Medulla oblongata (tissue), 1 donor: ENCODE measurements at regions not wholly inside any gene's neighbourhood (a gene's known extent, or its start where the extent isn't known, plus 50 kb on each side); places are given as distances from the start of the nearest gene placed in this dataset.
A peak's percentile ranks its signal among the peaks of the same experiment; 100 is the strongest.

ENCODE experiments used
- DNase-seq: peaks from one replicate; pipeline ENCODE4 v3.0.0-alpha.2; 2015; ENCODE audit errors: extremely low spot score

DNA sequence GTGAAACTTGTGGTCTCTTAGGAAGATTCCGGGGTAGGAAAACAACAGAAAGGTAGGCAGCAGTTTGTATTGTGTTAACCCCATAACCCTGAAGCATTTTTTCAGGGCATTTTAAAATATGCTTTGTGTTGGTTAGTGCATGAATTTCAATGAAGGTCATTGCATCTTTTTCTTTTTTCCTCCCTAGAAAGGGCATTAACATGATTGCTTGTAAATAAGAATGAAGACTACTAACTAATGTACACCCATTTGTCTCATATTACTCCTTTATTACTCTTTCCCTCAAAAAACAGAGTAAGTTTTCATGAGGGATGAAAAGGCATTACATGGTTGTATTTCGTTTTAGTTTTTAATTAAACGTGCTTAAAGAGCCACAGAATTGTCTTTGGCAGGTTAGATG lies 141.4 kb downstream of the OGFRL1 start:
- no peak for DNase-seq

DNA sequence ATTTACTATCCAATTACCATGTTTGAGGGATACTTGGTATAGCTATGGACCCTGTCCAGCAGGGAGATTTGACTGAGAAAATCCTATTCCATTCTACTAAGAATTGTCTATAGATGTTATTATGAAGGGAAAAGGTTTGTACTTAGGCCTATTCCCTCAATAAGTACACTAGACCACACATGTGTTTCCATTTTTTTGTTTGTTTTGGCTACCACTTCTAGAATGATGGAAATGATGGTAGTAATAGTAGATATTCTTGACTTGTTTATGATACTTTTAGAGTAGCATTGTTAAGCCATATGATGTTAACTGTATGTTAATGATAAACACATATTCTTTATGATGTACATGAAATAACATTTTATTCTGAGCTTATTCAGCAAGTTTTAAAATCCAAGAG lies 144.8 kb downstream of the OGFRL1 start:
- no peak for DNase-seq

DNA sequence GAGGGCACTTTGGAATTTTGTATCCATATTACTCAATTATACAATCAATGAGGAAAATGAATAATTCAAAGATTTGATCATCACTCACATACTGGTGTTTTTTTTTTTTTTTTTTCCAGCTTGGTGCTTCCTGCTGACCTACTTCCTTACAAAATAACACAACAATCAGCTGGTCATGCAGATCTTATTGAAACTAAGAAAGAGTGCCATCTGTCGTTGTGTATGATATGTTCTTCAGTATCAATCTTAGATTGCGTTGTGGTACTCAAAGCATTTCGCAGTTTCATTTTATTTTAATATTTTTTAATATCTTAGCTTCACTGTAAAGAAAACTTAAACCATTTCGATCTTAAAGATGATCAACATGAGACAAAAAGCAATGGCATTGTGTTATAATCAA lies 155.6 kb downstream of the OGFRL1 start:
- DNase-seq = peak; percentile 16

DNA sequence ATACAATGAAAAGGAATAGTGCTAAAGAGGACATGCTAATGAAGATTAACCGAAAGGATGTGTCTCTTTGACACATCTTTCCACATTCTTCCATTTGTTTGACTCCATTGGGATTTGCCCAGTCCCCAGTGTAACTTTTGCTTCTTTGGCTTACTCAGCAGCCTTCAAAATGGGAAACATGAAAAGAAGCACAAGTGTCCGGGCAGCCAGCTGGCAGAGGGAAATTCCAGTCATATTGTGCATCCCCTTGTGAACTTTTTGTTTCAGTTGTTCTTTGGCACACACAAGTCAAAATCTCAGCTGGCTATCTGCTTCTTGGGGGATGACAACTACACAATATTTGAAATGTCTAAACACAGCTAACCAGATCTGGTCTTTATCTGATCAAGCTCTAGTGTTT lies 157.4 kb downstream of the OGFRL1 start:
- peak; percentile 43 for DNase-seq

DNA sequence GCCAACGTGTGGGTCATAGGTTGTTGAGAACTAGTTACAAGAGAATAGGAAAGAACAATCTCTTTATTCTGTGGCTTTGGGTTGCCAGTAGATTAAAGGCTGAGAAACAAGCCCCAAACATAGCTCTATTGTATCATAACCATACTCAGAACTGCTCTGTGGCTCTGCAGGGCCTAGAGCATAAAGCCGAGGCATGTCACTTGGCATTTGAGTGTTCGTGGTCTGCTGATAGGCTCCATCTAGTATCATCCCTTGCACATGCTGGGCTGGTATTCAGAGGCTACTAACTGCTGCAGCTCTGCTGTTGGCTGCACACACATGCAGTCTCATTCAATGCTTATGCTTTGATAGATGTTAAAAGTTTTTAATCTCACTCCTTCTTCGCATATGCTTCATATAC lies 157.9 kb downstream of the OGFRL1 start:
- no peak for DNase-seq

DNA sequence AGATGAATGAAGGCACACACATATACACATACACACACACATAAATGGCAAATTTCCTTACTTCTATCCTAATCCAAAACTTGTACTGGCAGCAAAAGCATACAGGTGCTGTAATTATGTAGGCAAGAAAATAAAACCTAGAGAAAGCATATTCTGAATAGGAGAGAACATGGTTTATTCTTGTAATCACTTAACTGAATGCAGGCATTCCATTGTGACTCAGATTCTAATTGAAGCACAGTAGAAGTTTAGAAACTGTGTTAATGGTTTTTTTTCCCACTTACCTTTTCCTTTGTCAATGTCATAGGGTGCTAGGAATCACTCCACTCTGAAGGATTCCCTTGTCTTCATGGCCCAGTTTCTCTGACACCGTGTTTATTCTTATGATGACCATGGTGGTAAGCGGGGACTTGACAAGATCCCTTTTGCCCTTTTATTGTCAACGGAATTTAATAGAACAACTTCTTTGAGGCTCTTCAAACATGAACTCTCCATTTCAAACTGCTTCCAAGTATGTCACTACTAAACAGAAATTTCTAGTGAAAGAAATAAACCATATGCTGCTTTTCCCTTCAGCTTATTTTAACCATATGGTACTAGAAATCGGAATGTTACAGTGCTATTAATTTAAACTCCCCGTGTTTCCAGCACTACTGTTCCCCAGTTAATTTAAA lies 164.2 kb downstream of the OGFRL1 start:
- no peak for DNase-seq

DNA sequence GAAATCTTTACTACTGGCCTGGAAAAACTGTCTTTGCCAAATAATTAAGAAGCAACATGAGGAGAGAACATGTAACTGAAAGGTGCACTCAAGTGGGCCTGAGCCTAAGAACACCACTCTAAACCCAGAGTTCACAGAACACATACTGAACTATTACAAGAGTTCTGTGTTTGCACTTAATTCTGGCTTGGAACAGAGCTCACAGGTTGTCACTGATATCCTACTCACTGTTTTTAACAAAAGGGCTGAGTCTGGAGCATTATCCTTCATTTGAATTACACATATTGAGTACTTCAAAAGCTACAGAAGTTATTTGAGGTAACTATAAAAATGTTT lies 164.7 kb downstream of the OGFRL1 start:
- no peak for DNase-seq

DNA sequence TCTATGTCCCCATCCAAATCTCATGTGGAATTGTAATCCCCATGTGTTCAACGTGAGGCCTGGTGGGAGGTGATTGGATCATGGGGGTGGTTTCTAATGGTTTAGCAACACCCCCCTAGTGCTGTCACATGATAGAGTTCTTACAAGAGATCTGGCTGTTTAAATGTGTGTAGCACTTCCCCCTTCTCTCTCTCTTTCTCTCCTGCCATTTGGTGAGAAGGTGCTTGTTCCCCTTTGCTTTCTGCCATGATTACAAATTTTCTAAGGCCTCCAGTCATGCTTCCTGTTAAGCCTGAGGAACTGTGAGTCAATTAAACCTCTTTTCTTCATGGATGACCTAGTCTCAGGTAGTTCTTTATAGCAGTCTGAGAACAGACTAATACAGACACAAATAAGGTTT lies 165.4 kb downstream of the OGFRL1 start:
- no peak for DNase-seq

DNA sequence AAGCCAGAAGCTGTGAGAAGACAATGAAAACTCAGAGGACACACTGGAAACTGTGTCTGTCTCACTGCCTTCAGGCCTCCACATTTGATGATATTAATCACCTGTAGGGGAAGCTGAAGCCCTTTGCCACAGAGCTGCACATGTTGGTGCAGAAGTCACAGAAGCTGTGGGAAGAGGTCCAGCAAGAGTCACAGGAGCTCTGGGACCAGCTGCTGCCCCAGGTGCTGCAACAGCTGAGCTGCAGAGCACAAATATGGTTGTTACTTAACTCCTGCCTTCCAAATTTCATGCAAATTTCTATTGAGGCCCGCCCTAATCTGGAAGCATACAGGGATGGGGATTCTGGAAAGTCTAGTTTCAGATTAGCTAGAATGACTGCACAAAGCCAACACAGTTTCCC lies 169.3 kb downstream of the OGFRL1 start:
- no peak for DNase-seq

DNA sequence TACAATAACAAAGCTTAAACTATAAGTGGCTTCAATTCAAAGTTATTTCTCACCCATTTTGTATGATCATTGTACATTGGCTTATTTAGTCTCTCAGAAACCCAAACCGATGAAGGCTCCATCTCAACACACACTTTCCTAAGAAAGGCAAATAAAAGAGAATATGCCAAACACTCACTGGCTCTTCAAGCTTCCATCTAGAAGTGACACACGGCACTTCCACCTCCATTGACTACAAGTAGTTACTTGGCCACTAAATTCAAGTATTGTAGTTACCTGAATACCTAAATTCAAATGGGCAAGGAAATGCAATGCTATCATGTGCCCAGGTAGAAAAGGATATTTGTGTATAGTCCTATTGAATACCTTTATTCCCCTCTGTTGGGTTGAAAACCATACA lies 170.6 kb downstream of the OGFRL1 start:
- no peak for DNase-seq

DNA sequence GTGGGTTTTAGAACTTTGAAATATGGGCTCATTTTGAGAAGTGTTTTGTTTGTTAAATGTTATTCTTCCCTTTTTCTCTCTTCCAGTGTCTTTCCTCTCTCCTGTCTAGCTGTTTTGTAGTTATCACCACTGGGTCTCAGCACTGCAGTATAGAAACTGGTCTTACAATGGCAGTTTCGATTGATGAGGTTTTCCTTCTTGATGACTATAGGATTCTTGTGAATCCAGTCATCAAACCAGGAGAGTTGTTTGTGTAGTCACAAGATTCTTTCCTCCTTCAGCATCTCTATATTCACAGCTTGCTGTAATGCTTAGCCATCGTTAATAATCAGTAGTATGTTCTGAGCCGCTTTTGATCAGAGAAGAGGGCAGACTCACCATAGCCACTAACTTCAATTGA lies 172.3 kb downstream of the OGFRL1 start:
- DNase-seq = no peak

DNA sequence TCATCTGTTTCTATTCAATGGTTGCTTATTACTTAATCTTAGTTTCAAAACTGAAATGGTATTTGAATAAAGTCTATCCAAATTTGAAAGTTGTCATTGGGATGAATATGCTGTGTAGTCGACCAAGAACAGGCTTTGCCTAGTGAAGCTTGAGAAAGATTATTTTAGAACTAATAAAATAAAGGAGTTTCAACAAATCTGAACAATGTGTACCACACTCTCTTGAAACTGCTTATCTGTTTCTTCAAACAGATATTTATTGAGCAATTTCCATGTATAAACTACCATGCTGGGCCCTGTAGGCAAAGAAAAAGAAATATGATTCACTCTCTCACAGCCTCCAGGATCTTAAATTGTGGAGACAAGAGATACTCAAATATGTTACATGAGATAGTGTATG lies 174.4 kb downstream of the OGFRL1 start:
- no peak for DNase-seq

DNA sequence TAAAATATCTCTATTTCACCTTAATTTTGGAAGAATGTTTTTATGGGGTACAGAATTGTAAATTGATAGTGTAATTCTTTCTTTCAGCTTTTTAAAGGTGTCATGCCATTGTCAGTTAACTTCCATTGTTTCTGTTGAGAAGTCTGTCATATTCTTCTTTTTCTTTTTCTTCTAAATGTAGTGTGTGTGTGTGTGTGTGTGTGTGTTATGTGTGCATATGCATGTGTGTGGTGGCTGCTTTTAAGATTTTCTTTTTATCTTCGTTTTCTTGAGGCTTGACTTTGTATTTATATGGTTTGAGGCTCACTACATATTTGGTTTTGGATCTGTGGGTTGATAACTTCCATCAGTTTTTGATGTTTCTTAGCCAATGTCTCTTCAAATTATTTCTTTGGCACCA lies 176.5 kb downstream of the OGFRL1 start:
- no peak for DNase-seq

DNA sequence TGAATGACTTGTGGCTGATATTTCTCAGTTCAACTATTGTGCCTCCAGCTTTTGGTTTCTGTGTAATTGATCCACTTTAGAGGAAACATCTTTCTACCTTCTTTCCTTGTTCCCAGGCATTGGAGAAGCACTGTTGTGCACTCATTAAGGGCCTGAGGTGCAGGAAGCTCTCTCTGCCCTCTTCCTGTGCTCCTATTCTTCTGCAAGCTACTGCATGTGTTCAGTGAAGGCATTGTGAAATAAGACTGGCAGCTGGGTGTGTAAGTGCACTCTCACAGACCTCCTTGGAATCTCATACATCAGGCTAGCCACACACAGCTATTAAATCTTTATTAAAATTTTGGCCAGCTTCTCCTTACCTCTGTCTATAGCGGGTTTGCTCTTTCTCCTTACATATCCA lies 177.8 kb downstream of the OGFRL1 start:
- no peak for DNase-seq

DNA sequence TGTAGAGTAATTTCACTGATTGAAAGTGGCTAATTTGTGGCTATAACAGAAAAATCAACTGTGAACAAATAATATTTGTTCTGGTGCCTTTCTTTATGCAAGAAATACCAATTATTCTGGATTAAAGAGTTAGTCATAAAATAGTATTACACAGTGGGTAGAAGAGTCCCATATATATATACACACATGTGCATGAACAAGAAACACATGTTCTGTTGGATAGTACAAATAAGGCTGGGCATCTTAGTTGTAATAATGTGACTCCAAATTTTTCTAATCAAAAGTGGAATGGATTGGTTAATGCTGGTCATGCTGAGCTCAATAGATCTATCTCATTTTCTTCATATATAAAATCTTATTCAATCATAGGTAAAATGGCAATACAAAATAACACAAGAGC lies 179.4 kb downstream of the OGFRL1 start:
- DNase-seq = no peak

DNA sequence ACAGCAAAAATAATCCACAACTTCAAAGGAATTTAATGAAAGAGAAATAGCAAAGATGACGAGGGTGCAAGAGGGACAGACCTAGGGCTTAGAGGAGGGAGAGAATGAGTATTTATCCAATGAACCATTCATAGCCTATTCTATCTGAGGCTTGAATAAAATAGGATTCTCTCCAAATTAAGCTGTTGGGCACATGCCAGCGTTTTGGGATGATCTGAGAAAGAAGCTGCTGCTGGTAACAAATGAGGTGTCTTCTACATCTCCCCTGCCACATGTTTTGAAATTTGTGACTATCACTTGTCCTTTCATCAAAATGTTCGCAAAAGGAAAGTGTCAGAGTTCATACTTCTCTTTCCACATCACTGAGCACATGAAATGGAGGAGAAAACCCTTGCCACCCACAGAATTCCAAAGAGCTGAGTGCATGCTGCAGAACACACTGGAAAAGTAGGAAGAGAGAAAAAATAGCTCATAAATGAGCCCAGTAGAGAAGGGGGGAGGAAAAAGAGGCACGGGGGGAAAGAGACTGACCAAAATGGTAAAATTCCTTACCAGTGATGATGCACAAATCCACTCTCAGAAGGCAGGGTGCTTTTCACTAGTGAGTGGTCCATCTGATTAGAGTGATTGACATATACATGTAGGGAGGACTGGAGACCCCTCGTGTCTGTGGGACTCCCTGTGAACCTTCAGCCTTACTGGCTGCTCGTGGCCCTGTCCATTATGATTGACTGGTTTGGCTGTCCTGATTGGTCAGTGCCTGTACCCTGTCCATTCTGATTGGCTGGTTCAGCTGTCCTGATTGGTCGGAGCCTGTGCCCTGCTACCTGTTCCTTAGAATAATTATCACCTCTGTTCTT lies 180.5 kb downstream of the OGFRL1 start:
- peak; percentile 11 for DNase-seq

DNA sequence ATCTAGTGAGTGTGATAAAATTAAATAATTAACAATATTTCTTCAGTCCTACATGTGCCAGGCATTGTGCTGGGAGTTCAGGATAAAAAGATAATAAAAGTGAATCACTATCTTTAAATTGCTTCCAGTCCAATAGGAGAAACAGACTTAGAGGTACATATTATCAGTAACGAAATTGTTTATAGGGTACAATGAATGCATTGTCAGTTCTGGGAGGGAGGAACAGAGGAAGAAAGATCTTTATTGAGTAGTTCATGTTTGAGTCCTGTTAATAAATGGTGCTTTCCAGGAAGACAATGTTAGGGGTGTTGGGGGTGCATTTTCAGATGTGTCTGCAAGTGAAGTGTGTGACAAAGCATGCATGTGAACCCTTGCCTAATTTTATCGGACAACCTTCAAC lies 183.1 kb downstream of the OGFRL1 start:
- DNase-seq = no peak

DNA sequence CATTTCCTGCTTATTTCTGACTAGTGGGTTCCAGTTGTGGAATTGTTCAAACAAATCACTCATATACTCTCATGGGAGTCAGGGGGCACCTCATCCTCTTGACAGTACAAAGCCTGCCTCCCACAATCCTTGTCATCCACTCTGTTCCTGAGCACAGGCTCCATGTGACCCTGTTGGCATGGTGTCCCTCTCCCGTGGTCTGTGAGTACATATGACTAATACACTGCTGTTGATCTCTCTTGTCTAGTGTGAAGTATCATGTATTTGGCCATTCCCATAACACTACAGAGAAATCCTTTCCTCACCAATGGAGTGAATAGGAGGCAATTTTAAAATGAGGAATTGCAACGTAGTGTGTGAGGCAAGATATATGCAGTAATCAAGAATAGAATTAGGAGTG lies 185.3 kb downstream of the OGFRL1 start:
- DNase-seq = no peak

DNA sequence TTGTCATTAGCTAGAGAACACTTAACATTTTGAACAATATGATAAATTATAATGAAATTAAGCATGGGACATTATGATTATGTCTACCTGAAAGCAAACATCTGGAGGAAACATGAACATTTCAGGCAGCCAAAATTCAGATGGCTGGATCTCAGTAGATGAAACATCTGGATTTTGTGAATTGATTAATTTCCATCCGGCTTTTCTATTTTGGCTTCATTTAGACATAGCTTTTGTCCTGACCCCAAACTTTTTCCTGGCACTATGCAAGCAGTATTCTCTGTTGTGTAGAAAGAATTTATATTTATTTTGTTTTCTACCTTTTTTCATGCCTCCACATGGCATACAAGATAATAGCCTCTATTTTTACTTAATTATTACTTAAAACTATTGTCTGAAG lies 186.3 kb downstream of the OGFRL1 start:
- no peak for DNase-seq

DNA sequence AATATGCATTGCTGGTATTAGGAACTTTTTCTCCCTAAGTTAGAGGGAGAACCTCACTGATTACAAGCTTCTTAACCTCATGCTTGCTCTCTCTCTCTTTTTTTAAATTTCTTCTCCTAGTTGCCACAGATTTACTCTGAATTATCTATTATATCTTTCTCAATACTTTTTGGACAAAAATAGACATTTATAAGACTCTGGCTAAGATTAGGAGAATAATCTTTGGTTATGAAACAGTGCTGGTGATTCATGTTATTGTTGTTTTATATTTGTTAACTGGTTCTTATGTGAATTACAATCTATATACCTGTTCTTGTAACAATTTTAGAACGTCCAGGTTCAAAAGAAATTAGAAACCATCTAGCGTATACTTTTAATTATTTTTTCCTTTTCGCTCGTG lies 187.8 kb downstream of the OGFRL1 start:
- no peak for DNase-seq

DNA sequence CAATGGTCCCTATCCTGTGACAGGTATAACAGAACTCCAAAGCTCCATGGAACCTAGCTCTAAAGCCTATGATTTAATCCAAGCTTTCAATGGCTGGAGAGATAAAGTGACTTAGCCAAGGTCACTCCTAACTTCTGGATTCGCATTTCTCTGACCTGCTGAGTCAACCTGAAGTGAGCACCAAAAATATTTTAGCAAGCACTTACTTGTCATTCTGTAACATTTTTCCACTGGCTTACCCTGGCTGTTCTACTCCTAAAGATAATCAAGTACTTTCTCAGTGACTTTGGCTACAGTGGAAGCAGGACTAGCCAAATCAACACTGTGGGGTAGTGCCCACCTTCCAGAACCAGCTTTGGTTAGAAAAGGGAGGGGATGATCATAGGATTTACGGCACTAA lies 188.3 kb downstream of the OGFRL1 start:
- DNase-seq = no peak

DNA sequence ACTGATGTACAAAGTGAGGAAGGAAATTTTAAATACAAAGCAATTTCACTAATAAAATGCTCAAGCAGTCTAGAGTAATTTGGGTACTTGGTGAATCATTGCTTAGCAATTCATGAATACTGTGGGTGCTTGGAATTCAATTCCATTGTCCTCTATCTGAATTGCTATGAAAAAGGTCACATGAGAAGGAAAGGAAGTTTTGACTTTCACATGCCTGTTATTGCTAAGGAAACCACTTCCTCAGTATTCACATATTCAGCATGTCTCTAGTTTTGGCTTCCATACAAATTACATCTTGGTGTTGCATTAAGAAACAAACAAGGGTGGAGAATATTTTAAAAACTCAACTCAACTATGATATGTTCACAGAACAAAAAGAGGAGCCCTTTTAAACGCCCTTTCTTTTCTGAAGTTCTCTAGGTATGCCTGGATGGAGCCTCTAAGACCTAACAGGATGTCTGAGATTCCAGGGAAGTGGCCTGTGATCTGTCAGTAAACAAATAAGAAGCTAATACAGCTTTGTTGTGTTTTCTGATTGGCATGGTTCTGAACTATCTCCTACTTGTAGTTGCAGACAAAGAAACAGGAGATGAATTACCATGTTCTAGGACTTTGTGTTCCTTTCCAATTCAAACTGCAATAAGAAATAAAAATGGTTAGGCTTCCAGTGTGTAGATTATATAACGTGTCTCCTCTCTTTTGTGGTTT lies 190.4 kb downstream of the OGFRL1 start:
- peak; percentile 30 for DNase-seq

DNA sequence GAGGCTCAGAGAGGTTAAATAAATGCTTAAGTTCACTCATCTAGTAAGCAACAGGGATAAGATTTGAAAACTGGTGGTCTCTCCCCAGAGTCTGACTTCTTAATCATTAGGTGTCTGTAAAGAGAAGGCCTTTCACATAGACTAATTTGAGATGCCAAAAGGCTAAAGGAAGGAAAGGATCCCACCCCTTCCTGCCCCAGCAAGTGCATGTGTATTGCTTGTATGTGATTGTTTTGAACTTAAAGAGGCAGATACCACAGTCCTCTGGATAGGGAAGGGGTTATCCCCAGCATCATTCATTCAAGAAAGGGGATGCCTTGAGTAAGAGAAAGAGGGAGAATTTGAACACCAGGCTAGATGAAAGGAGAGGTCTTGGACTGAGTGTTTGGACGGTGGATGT lies 192.0 kb downstream of the OGFRL1 start:
- DNase-seq = no peak
